Stimulated activated CD4-positive, alpha-beta T cell treated with anti-CD3 and anti-CD28 coated beads, Interleukin-15, amount 100 ng/mL, for 48 hours (primary cell): ENCODE measurements at regions not wholly inside any gene's neighbourhood (a gene's known extent, or its start where the extent isn't known, plus 50 kb on each side); places are given as distances from the start of the nearest gene placed in this dataset.
"Not testable (repeated sequence)": the region's sequence is repeated elsewhere in the genome, so short reads cannot be mapped to it uniquely, and the experiment has no call there.

Source experiments
- DNase-seq, 2 donors: peaks; one replicate each; pipeline ENCODE4 v3.0.0-alpha.2; 2020; ENCODE audit warnings: low read depth in 2 of 2

DNA sequence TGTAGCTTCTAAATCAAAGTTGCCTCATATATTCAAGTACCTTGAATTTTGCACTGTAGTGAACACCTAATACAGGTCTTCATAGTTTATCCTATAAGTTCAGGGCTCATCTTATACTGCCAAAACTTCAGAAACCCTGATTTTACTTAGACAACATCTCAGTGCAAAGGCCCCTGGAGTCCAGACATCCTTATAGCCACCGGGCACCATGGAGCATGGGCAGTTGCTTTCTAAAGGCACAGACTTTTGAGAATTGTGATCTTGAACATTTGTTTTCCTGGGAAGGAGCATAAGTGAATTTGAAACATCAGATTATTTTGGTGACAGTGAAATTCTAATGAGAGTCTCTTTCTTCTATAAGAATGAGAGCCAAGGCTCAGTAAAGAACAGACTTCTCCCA lies 292.3 kb downstream of the CYRIA start:
- DNase-seq: no peak

DNA sequence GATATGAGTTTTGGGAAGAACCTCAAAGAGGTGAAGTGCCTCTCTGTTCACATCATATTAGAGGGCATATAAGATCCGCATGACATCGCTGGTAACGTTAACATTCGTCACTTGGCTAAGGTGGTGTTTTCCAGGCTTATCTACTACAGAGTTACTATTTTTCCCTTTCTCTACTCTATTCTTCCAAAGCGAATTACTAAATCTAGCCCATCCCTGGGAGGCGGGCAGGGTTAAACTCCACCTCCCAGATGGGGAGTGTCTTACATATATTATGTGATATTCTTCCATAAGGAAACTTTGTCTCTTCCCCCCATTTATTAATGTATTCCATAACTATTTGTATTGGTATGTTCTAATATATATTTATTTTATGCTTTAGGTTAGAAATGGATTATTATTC lies 293.9 kb downstream of the CYRIA start:
- DNase-seq: no peak

DNA sequence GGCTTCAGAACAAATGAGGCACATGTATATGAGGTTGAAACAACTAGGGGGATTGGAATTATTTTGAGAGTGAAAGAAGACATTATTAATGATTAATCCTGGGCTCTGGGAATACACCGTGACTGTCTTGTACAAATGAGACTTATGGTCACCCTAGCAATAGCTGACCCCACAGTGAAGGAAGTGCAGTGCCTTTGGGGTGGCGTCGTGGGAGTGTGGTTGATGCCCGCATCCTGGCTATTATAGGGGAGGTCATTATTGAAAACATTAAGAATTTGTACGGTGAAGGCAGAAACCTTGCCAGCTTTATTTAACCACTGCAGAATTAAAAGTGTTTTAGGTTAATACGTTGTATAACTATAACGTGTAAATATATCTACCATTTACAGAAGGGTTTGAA lies 296.7 kb downstream of the CYRIA start:
- no peak for DNase-seq

DNA sequence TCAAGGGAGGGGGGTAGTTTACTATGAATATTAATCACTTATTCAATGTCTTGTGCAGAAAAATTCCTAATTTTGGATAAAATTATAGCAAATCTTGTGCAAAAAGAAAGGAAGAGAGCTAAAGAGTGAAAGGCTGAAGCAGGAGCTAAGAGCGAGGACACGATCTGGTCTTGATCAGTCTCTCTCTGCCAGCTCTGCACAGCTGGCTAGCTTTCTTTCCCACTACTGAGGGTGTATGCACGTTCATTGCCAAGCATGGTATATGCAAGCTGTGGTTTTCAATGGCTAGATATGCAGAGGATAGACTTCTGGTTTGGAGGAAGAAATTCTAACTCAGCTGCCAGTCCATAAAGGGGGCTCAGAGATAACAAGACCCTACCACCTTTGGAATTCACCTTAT lies 297.3 kb downstream of the CYRIA start:
- DNase-seq: no peak

DNA sequence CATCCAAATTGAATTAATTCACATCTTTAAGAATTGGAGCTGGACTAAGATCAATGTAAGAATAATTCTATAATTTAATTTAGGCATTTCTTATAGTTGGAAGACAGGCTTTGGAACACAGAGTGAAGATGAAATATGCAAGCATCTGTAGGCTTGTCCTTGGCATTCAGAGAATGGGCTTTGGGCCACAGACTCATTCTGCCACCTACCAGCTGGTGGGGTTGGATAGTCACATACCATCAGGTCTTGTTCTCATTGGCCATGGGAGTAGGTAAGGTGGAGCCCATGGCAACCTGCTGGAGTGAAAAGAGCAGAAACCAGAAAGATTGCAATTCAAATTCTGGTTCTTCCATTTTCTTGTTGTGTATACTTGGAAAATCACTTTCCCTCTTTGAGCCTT lies 300.3 kb downstream of the CYRIA start:
- no peak for DNase-seq

DNA sequence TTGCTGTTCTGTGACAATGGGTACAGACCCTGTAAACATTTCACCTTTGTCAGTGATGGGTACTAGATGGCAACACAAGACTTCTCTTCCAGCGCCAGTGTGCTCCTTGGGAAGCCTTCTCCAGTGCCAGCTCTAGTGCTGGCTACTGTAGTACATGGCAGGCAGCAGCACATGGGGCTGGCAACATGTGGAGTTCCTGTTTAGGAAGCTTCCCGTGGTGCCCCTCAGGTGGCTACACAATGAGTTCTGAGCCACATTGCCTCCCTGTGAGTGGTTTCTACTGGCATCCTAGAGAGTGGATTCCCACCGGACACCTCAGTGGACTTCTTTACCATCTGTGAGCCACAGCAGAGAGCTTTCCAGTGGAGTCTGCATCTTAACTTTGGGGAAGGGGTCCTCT lies 302.1 kb downstream of the CYRIA start:
- no peak for DNase-seq

DNA sequence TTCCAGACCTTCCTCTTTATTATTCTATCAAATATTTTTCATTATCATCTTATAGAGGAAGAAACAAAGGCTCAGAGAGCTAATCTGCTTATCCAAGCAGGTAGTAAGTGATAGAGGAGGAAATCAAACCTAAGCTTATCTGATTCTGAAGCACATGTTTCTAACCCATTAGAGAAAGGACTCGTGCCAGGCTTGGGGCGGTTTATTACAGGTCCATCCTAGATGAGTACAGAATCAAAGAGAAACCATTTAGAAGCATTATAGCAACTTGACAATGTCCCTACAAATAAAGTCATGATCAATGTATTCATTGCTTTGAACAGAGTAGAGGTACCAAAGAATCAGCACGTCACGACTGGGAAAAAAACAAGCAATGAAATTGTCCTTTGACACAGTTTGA lies 303.0 kb downstream of the CYRIA start:
- no peak for DNase-seq

DNA sequence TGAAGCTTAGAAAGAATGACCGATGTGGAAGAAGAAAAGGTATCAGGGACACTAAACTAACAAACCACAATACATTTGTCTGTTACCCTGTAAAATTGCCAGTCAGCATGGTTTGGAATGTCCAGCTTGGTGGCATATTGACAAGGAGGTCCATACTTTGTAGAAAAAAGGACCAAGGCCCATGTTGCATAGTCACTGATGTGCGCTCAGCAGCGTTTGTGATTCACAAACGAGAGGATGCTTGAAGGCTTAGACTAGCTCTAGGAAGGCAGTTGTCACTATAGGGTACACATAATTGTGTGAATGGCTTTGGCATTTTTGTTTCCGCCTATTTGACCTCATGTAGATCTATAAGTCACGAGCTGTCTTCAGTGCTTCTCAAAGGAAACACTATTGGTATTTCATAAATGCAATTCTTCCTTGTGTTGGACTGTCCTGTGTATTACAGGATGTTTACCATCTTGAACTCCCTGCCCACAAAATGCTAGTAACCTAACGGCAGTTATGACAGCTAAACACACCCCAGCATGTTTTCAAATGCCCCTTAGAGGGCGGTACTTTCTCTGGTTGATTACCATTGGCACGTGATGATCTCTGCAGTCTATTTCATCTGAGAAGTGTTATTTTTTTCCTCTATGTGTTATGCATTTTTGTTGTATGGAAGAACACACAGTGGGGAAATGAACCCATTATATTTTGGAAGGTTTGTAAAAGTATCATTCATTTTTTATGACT lies 304.2 kb downstream of the CYRIA start:
- DNase-seq: no peak

DNA sequence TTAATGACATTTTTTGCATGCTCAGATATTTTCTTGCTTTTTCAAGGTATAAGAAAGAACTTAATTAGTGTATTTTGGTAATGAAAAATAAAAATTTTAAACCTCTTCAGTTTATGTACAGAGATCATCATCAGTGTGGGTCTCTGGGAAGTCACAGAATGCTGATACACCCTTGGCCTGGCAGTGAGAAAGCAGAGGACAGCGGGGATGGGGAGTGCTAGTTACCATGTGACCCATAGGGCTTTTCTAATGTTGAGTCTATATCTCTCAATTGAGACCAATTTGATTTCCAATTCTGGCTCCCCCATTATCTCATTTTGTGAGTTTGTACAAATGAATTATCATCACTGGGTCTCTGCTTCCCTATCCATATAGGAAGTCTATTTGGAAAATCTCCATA lies 305.7 kb downstream of the CYRIA start:
- DNase-seq: no peak

DNA sequence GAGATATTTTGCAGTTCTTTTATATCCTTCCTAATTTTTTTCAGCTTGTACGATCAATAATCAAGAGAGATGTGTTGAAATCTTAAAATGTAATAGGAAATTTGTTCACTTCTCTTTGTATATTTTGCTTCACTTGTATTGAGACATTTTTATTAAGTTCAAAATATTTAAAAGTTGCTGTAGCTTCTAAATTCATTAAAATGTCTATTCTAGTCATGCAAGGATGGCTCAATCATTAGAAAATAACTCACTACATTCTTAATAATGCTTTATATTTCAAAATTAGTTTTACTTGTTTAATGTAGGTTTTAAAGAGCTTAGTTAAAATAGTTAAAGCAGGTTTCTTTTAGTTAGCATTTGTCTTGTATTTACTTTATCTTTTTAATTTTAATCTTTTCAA lies 308.4 kb downstream of the CYRIA start:
- no peak for DNase-seq

DNA sequence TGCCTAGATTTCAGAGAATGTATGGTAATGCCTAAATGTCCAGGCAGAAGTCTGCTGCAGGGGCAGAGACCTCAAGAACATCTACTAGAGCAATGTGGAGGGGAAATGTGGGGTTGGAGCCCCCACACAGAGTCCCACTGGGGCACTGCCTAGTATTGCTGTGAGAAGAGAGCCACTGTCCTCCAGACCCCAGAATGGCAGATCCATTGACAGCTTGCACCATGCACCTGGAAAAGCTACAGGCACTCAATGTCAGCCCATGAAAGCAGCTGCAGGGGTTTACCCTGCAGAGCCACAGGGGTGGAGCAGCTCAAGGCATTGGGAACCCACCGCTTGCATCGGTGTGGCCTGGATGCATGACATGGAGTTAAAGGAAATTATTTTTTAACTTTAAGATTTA lies 314.1 kb downstream of the CYRIA start:
- no peak for DNase-seq

DNA sequence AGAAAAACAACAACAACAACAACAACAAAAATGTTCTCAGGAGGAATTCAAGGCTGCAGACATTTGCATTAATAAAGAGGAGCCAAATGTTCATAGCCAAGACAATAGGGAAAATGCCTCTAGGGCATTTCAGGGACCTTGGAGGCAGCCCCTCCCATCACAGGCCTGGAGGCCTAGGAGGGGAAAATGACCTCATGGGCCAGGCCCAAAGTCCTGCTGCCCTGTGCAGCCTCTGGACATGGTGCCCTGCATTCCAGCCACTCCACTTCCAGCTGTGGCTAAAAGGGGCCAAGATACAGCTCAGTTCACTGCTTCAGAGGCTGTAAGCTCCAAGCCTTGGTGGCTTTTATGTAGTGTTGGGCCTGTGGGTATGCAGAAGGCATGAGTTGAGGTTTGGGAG lies 314.5 kb downstream of the CYRIA start:
- no peak for DNase-seq

DNA sequence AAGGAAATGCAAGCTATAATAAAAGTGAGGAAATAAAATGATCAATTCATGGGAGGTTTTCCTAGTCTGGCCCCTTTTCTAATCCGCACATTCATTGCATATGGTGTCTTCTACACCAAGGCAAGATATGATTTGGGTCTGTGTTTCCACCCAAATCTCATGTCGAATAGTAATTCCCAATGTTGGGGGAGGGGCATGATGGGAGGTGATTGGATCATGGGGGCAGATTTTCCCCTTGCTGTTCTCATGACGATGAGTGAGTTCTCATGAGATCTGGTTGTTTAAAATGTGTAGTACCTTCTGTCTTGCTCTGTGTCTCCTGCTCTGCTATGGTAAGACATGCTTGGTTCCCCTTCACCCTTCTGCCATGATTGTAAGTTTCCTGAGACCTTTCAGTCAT lies 315.4 kb downstream of the CYRIA start:
- DNase-seq: no peak

DNA sequence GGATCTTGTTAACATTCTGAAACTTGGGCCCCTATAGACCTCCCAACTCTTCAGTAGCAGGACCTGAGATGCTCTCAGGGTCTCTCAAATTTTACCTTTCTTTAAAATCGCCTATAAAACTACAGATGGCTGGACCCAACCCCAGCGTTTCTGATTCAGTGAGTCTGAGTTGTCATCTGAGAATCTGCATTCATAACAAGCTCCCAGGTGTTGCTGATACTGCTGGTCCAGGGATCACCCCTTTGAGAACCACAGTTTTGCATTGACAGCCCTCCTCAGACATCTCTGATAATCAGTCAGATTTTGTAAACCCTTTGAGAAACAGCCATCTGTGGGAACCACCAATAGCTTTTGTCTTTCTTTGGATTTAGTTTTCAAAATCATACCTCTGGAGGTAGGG lies 315.8 kb downstream of the CYRIA start:
- no peak for DNase-seq

DNA sequence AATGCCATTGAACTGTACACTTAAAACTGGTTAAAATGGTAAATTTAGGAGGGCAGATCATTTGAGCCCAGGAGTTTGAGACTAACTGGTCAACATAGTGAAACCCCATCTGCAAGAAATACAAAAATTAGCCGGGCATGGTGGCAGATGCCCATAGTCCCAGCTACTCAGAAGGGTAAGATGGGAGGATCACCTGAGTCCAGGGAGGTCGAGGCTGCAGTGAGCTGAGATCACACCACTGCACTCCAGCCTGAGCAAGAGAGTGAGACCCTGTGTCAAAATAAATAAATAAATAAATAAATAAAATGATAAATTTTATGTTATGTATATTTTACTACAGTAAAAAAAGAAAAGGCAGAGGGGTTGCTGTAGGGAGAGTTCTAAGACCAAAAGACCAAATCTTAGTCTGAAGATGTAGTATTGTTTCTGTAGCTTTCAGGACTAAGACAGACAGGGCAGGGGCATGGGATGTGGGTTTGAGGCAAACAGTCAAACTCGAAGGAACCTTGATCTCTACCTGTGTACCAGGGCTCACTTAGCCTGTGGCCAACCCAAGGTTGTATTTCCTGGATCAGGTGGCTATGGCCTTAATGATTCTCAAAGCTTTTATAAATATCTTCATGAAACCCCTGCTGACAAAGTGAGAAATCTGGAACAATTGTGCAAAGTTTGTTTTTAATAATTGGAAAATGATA lies 316.7 kb downstream of the CYRIA start:
- no peak for DNase-seq

DNA sequence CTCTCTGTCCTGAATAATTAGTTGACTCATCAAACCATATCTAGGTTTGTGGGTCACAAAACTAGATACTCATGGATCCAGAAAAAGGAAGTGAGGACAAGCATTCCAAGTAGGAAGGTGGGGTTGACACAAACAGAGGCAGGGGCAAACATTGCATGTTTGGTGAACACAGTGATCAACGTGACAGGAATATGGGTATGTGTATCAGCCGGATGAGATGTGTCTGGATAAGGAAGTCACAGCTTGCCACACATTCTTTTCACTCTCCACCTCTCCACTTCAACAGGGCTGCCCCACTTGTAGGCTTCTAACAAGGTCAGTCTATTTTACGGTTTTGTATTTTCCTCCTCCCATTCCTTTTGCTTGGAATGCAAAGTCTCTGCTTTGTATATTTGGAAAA lies 319.0 kb downstream of the CYRIA start:
- no peak for DNase-seq

DNA sequence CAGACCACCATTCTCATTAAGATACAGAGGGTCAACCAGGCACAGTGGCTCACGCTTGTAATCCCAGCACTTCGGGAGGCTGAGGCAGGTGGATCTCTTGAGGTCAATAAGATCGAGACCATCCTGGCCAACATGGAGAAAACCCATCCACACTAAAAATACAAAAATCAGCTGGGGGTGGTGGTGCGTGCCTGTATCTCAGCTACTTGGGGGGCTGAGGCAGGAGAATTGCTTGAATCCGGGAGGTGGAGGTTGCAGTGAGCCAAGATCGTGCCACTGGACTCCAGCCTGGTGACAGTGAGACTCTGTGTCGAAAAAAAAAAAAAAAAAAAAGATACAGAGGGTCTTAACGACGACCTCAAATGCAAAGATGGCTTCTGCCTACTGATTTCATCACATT lies 320.4 kb downstream of the CYRIA start:
- not testable (repeated sequence) for DNase-seq

DNA sequence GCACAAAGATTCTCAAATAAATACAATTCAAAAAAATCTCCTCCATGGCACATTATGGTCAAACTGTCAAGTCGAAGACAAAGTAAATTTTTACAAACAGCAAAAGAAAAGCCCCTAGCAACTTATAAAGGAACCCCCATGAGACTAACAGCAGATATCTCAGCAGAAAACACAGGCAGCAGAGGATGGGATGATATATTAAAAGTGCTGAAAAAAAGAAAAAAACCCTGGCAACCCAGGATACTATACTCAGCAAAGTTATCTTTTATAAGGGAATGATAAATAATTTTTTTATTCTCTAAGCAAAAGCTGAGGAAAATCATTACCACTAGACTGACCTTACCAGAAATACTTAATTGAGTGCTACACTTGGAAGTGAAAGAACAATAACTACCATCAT lies 326.4 kb downstream of the CYRIA start:
- DNase-seq: no peak

DNA sequence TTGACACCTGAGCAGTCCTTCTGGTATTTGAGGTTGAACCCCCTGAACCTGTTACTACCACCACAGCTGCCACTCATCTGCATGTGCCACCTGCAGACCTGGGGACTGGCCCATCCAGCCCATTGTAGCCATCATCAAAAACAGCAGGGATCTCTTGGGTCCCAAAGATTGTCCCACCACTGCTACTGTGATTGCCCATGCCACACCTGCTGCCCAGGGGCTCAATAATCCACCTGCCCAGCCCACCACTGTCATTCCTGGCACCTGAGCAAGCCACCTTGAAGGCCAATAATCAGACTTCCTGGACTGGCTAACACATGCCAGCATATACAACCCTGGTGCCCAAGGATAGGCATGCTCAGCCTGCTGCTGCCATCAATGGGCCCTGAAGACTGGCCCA lies 327.6 kb downstream of the CYRIA start:
- DNase-seq: no peak

DNA sequence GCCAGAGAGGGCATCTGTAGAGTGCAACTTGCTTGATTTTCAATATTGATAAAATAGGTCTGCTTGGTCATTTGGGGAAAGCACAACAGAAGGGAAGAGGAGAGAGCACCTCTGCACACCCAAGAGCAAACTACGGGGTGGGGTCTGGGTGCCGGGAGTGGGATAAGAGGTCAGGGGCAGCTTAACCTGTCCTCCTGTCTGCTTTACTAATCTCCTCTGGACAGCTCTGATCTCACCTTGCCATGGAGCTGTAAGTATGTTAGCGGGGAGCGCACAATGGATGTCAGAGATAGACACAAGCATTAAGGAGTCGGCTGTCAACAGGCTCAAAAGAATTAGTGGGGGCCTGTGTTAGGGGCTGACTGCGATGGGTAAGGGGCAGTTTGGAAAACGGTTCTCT lies 328.7 kb downstream of the CYRIA start:
- no peak for DNase-seq

DNA sequence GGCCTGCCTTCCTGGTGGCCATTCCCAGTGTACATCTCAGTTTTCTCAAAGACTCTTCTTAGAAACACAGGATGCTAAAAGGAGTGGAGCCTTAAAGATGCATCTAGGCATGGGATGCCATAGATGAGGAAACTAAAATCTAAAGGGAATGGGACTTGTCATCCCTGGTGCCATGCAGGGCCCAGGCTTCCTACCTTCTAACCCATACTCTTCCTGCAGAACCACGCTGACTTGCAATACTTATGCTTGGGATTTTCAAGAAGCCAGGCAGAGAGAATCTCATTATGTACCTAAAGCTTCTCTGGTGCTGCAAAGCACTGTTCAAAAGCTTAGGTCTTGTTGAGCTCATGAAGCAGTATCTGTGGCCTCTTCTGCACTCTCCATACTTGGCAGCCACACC lies 329.1 kb downstream of the CYRIA start:
- DNase-seq: no peak

DNA sequence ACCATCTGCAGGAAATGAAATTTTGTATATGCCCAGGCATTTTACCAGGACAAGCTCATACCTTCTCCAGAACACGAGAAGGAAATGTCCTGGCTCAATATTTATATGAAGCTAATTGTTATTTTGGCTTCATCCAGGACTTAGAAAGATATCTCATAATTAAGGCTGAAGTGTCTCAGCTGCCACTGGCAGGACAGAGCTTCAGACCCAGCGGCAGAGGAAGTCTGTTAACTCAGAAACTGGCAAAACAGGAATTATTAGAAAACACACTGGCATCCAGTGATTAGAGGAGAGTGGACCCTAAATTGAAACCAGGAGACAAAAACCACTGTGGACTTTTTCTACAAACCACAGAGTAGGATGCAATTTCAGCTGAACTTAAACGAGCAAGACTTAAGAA lies 329.7 kb downstream of the CYRIA start:
- no peak for DNase-seq

DNA sequence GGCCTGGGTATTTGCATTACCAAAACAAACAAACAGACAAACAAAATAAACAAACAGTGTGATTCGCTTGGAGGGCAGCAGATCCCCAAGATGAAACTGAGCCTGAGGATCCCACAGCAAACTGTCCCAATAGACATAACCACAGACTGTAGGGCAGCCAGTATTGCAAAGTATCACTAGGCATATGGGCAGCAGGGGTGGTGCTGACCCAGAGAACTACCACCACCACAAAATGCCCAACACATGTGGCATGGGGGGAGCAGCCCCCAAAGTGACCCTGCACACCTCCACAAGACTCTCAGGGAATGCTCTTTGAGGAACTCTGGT lies 330.1 kb downstream of the CYRIA start:
- DNase-seq: no peak
